PFSK-1 (cell line): ENCODE measurements at regions not wholly inside any gene's neighbourhood (a gene's known extent, or its start where the extent isn't known, plus 50 kb on each side); places are given as distances from the start of the nearest gene placed in this dataset.

Experiments
- POLR2AphosphoS5 ChIP-seq: IDR thresholded peaks from 2 replicates; pipeline ENCODE4 v1.6.1; 2012; ENCODE audit warnings: low read depth, mild to moderate bottlenecking, control low read depth, low read length, moderate library complexity
- REST ChIP-seq, 2 experiments: IDR thresholded peaks; 2 replicates each; pipeline versions ENCODE4 v1.6.1 to v1.8.0; 2011 to 2012; ENCODE audit warnings: low read depth in 2 of 2, low read length in 2 of 2, control low read depth in 1 of 2, inconsistent platforms in 1 of 2, mild to moderate bottlenecking in 1 of 2, moderate library complexity in 1 of 2; ENCODE audit not compliant: insufficient read depth in 1 of 2
- TAF1 ChIP-seq: IDR thresholded peaks from 2 replicates; pipeline ENCODE4 v1.6.1; 2012; ENCODE audit warnings: low read length, control low read depth, borderline replicate concordance; ENCODE audit not compliant: insufficient read depth

- TF ChIP-seq TAF1, result no peak
- TF ChIP-seq POLR2AphosphoS5, result no peak
- TF ChIP-seq REST (IDR thresholded peaks at IDR 0.05; ENCODE audit: insufficient read depth in 1 of 2, low read depth in 2 of 2, low read length in 2 of 2), result no peak
These were observed 325.9 kb upstream of the SORCS1 start for GRCh38 chr10:107490389-107490788.
